ENCODE measurements at regions not wholly inside any gene's neighbourhood (a gene's known extent, or its start where the extent isn't known, plus 50 kb on each side); places are given as distances from the start of the nearest gene placed in this dataset.
"Not testable (repeated sequence)": the region's sequence is repeated elsewhere in the genome, so short reads cannot be mapped to it uniquely, and the experiment has no call there.

DNA sequence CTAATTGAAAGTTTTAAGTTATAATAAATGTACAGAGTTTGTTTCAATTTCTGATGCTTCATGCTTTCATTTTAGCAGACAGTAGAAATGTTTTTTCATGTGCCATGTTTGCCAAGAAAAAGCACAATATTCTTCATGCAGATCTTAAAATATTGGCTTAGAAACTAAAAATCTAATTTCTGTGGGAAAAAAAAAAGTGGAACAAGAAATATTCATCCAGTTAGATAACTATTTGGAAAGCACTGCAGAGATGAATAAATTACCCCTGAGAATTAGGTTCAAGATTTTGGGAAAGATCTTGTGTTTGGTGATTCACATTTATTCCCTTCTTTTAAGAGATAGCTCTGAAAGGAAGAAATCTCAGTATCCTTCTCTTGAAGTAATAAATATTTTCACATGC lies 912.5 kb downstream of the C4orf33 start:
- TF ChIP-seq, protein P1, sequence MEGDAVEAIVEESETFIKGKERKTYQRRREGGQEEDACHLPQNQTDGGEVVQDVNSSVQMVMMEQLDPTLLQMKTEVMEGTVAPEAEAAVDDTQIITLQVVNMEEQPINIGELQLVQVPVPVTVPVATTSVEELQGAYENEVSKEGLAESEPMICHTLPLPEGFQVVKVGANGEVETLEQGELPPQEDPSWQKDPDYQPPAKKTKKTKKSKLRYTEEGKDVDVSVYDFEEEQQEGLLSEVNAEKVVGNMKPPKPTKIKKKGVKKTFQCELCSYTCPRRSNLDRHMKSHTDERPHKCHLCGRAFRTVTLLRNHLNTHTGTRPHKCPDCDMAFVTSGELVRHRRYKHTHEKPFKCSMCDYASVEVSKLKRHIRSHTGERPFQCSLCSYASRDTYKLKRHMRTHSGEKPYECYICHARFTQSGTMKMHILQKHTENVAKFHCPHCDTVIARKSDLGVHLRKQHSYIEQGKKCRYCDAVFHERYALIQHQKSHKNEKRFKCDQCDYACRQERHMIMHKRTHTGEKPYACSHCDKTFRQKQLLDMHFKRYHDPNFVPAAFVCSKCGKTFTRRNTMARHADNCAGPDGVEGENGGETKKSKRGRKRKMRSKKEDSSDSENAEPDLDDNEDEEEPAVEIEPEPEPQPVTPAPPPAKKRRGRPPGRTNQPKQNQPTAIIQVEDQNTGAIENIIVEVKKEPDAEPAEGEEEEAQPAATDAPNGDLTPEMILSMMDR (IDR thresholded peaks at IDR 0.05; ENCODE audit: control extremely low read depth, extremely low read depth, low read depth, missing control alignments), result no peak
- no peak for DNase-seq (ENCODE audit: extremely low spot score)
- CTCF ChIA-PET, result interaction anchor here (1.4 kb wide), 1 partner anchor 12 kb away, joined by 3 read pairs; no protein-coding TSS in a partner anchor
- POLR2A ChIA-PET, result no interaction called here

DNA sequence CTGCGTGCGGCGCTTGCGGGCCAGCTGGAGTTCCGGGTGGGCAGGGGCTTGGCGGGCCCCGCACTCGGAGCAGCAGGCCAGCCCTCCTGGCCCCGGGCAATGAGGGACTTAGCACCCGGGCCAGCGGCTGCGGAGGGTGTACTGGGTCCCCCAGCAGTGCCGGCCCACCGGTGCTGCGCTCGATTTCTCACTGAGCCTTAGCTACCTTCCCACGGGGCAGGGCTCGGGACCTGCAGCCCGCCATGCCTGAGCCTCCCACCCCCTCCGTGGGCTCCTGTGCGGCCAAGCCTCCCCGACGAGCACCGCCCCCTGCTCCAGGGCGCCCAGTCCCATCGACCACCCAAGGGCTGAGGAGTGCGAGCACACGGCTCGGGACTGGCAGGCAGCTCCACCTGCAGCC lies 916.9 kb downstream of the C4orf33 start:
- CTCF ChIA-PET; DNase-seq (ENCODE audit: extremely low spot score); POLR2A ChIA-PET: not testable (repeated sequence)

DNA sequence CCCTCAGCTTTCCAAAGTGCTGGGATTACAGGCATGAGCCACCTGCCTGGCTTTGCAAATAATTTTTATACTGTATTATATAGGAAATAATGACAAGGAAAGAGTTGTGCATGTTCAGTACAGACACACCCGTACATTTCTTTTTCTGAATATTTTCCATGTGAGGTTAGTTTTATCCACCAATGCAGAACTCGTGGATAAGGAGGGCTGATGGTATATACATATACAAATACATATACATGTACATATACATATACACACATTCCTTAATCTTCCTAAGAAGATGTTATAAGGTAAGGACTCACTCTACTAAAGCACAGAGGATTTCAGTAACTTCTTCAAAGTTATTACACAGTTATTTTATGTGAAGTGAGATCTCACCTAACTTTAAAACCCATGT lies 925.8 kb downstream of the C4orf33 start:
- ChIA-PET POLR2A (no interaction called here), CTCF (interaction anchor here (1.2 kb wide), 1 partner anchor 63 kb away, joined by 3 read pairs; no protein-coding TSS in a partner anchor)
- TF ChIP-seq, protein P1 (IDR thresholded peaks at IDR 0.05; ENCODE audit: control extremely low read depth, extremely low read depth, low read depth, missing control alignments), result no peak
- DNase-seq (ENCODE audit: extremely low spot score), result no peak

DNA sequence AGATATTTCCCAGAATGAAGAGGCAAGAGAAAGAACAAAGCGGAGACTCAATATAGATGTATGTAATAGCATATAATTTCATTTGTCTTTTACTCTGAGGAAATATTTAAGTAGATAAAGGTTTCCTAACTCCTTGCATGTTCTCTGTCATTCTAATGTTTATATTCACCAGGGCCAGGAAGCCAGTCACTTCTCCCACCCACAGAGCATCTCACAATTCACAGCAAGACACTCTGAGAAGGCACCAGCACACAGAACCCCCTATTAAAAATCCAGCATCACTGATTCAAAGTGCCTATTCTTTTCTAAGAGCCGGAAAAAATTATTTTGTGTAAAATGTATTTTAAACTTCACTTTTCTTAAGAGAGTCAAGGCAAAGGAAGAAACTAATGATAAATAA lies 927.1 kb downstream of the C4orf33 start:
- CTCF ChIA-PET, result interaction anchor here (1.2 kb wide), 1 partner anchor 65 kb away, joined by 3 read pairs; no protein-coding TSS in a partner anchor
- DNase-seq (ENCODE audit: extremely low spot score), result no peak
- POLR2A ChIA-PET, result no interaction called here
- TF ChIP-seq, protein P1 (IDR thresholded peaks at IDR 0.05; ENCODE audit: control extremely low read depth, extremely low read depth, low read depth, missing control alignments), result no peak

DNA sequence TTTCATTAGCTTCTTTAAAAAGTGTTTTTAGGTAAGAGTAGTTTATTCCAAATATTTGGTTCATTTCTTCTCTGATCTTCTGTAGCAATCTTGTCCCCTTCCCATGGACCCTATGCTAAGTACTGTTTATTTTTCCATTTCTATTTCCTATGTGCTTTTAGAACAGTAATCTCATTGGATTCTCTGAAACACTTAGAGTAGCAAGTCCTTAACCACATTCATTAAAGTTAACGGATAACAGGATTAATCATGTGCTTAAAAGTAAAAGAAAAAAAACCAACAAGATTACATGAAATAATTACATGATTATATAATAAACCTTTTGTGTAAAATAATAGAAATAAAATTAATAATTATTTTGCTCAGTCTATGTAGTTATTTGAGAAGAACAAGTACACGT lies 929.7 kb downstream of the C4orf33 start:
- CTCF ChIA-PET, result no interaction called here
- no peak for DNase-seq (ENCODE audit: extremely low spot score)
- POLR2A ChIA-PET, result no interaction called here
- TF ChIP-seq, protein P1 (IDR thresholded peaks at IDR 0.05; ENCODE audit: control extremely low read depth, extremely low read depth, low read depth, missing control alignments), result no peak

DNA sequence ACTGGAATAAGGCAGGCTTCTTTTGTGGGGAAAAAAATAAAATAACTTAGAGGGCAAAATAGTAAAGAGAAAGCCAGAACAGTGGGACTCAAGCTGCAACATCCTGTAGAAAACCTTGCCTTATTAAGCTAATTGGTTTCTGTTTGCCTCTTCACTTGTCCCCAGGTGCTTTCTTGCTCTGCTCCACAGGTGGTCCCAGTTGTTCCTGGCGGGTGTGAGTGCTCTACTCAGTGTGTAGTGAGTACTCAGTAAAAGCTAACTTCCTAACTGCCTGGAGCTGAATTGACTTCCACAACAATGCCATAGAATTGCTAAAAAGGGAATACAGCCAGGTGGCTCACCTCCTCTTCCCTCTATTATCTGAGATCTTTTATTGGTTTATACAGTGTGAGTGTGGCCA lies 930.2 kb downstream of the C4orf33 start:
- no peak for DNase-seq (ENCODE audit: extremely low spot score)
- POLR2A ChIA-PET, result no interaction called here
- CTCF ChIA-PET, result no interaction called here
- TF ChIP-seq, protein P1 (IDR thresholded peaks at IDR 0.05; ENCODE audit: control extremely low read depth, extremely low read depth, low read depth, missing control alignments), result no peak

DNA sequence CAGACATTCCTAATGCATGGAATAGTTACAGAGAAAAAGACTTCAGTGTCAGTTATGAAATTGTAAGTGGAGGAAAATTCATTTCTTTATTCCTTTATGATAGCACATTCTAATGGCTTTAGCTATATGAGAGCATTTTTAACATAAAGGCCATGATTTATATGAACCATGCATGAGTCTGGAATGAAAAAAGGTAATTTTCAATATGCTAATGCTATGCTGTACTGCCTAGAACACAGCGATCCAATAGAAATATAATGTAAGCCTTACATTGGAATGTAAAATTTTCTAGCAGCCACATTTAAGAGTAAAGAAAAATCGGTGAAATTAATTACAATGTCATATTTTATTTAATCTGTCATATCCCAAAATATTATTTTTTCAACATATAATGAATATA lies 932.0 kb downstream of the C4orf33 start:
- TF ChIP-seq, protein P1 (IDR thresholded peaks at IDR 0.05; ENCODE audit: control extremely low read depth, extremely low read depth, low read depth, missing control alignments), result no peak
- ChIA-PET POLR2A (no interaction called here), CTCF (no interaction called here)

More for the DNA sequence above, 932.0 kb downstream of the C4orf33 start:
- DNase-seq (ENCODE audit: extremely low spot score), result no peak

All from GM10248 (cell line).